ES-I3 (cell line): ENCODE measurements at regions not wholly inside any gene's neighbourhood (a gene's known extent, or its start where the extent isn't known, plus 50 kb on each side); places are given as distances from the start of the nearest gene placed in this dataset.
"Not testable (repeated sequence)": the region's sequence is repeated elsewhere in the genome, so short reads cannot be mapped to it uniquely, and the experiment has no call there.

Experiments used
- H3K36me3 ChIP-seq: 2 replicates; pipeline ENCODE4 v1.6.1; 2013; ENCODE audit warnings: mild to moderate bottlenecking, low read length, control low read depth, moderate library complexity; ENCODE audit not compliant: insufficient read depth
- H3K4me1 ChIP-seq: 2 replicates; pipeline ENCODE4 v1.6.1; 2013; ENCODE audit warnings: mild to moderate bottlenecking, control low read depth, low read length; ENCODE audit not compliant: insufficient read depth
- H3K9ac ChIP-seq: 2 replicates; pipeline ENCODE4 v1.6.1; 2013; ENCODE audit warnings: low read depth, mild to moderate bottlenecking, low read length, moderate library complexity
- H3K9me3 ChIP-seq: 2 replicates; pipeline ENCODE4 v1.6.1; 2013; ENCODE audit warnings: mild to moderate bottlenecking, low read length, moderate library complexity; ENCODE audit not compliant: control insufficient read depth, insufficient read depth

- H3K4me1 ChIP-seq, result no peaks in the 10 kb centered on the region
- no peak overlapping the region for H3K9ac ChIP-seq
- no peaks in the 10 kb centered on the region for H3K36me3 ChIP-seq
- peaks cover 8% of the 10 kb centered on the region; the same call in 1 of the 2 replicates for H3K9me3 ChIP-seq
Observed at GRCh38 chr3:66910266-66911055, 87.6 kb upstream of the KBTBD8 start.

GRCh38 chr3:66912306-66912705, 85.8 kb upstream of the KBTBD8 start:
- Histone ChIP-seq H3K9me3 (peaks cover 8% of the 10 kb centered on the region; the same call in 1 of the 2 replicates), H3K9ac (no peak overlapping the region), H3K36me3 (no peaks in the 10 kb centered on the region), H3K4me1 (no peaks in the 10 kb centered on the region)

- Histone ChIP-seq H3K36me3 (no peaks in the 10 kb centered on the region), H3K9me3 (no peaks in the 10 kb centered on the region), H3K9ac (no peak overlapping the region), H3K4me1 (peaks cover 12% of the 10 kb centered on the region)
Observed at GRCh38 chr3:66922058-66922457, 76.0 kb upstream of the KBTBD8 start.

- no peak overlapping the region for H3K9ac ChIP-seq
- H3K36me3 ChIP-seq, result no peaks in the 10 kb centered on the region
- no peaks in the 10 kb centered on the region for H3K9me3 ChIP-seq
- peaks cover 12% of the 10 kb centered on the region for H3K4me1 ChIP-seq
Observed at GRCh38 chr3:66923969-66924368, 74.1 kb upstream of the KBTBD8 start.

GRCh38 chr3:66928252-66928651, 69.9 kb upstream of the KBTBD8 start:
- Histone ChIP-seq H3K36me3 (no peaks in the 10 kb centered on the region), H3K4me1 (peaks cover 31% of the 10 kb centered on the region), H3K9me3 (no peaks in the 10 kb centered on the region), H3K9ac (no peak overlapping the region)

GRCh38 chr3:66931291-66931690, 66.8 kb upstream of the KBTBD8 start:
- peaks cover 25% of the 10 kb centered on the region for H3K4me1 ChIP-seq
- H3K9ac ChIP-seq, result no peak overlapping the region
- H3K9me3 ChIP-seq, result no peaks in the 10 kb centered on the region
- no peaks in the 10 kb centered on the region for H3K36me3 ChIP-seq

GRCh38 chr3:66931699-66932098, 66.4 kb upstream of the KBTBD8 start:
- Histone ChIP-seq H3K9ac (no peak overlapping the region), H3K36me3 (no peaks in the 10 kb centered on the region), H3K9me3 (no peaks in the 10 kb centered on the region), H3K4me1 (peaks cover 25% of the 10 kb centered on the region)

GRCh38 chr3:66933233-66933632, 64.9 kb upstream of the KBTBD8 start:
- Histone ChIP-seq H3K36me3 (no peaks in the 10 kb centered on the region), H3K4me1 (peaks cover 25% of the 10 kb centered on the region), H3K9me3 (no peaks in the 10 kb centered on the region), H3K9ac (no peak overlapping the region)

- Histone ChIP-seq H3K9ac (no peak overlapping the region), H3K4me1 (peaks cover 29% of the 10 kb centered on the region), H3K36me3 (no peaks in the 10 kb centered on the region), H3K9me3 (no peaks in the 10 kb centered on the region)
Observed at GRCh38 chr3:66934041-66934440, 64.1 kb upstream of the KBTBD8 start.

GRCh38 chr3:66934725-66935124, 63.4 kb upstream of the KBTBD8 start:
- peaks cover 36% of the 10 kb centered on the region for H3K4me1 ChIP-seq

GRCh38 chr3:66937041-66937440, 61.1 kb upstream of the KBTBD8 start:
- not testable (repeated sequence) for H3K9me3 ChIP-seq, H3K36me3 ChIP-seq, H3K9ac ChIP-seq
- peaks cover 26% of the 10 kb centered on the region for H3K4me1 ChIP-seq

More at GRCh38 chr3:66934725-66935124, 63.4 kb upstream of the KBTBD8 start:
- H3K9ac ChIP-seq, result no peak overlapping the region
- no peaks in the 10 kb centered on the region for H3K36me3 ChIP-seq
- no peaks in the 10 kb centered on the region for H3K9me3 ChIP-seq

- Histone ChIP-seq H3K4me1 (peaks cover 19% of the 10 kb centered on the region), H3K36me3 (no peaks in the 10 kb centered on the region), H3K9ac (no peak overlapping the region), H3K9me3 (no peaks in the 10 kb centered on the region)
Observed at GRCh38 chr3:66938338-66938963, 59.7 kb upstream of the KBTBD8 start.

GRCh38 chr3:66948041-66948440, 50.1 kb upstream of the KBTBD8 start:
- Histone ChIP-seq H3K4me1 (no peaks in the 10 kb centered on the region), H3K9ac (no peak overlapping the region), H3K36me3 (no peaks in the 10 kb centered on the region), H3K9me3 (no peaks in the 10 kb centered on the region)
